ENCODE measurements at regions not wholly inside any gene's neighbourhood (a gene's known extent, or its start where the extent isn't known, plus 50 kb on each side); places are given as distances from the start of the nearest gene placed in this dataset.

- no peak for DNase-seq
- intact Hi-C loops (cut with DNase I) = no loop called here
Observed at GRCh38 chr17:62882878-62883277, 74.8 kb upstream of the MARCHF10 start.

GRCh38 chr17:62882284-62882683, 74.2 kb upstream of the MARCHF10 start:
- peak in 1 of 10 donors; percentile 16 for DNase-seq
- intact Hi-C loops (cut with DNase I) = no loop called here

GRCh38 chr17:62880120-62880519, 72.0 kb upstream of the MARCHF10 start:
- intact Hi-C loops (cut with DNase I) = no loop called here
- DNase-seq = no peak

- intact Hi-C loops (cut with DNase I) = no loop called here
- no peak for DNase-seq
Observed at GRCh38 chr17:62876673-62877405, 68.7 kb upstream of the MARCHF10 start.

- intact Hi-C loops (cut with DNase I) = no loop called here
- no peak for DNase-seq
Observed at GRCh38 chr17:62876063-62876462, 67.9 kb upstream of the MARCHF10 start.

- intact Hi-C loops (cut with DNase I) = no loop called here
- DNase-seq = no peak
Observed at GRCh38 chr17:62875296-62875695, 67.2 kb upstream of the MARCHF10 start.

- intact Hi-C loops (cut with DNase I) = no loop called here
- DNase-seq = no peak
Observed at GRCh38 chr17:62871291-62871690, 63.2 kb upstream of the MARCHF10 start.

GRCh38 chr17:62870552-62870971, 62.4 kb upstream of the MARCHF10 start:
- no peak for DNase-seq
- intact Hi-C loops (cut with DNase I) = no loop called here

- intact Hi-C loops (cut with DNase I) = no loop called here
- peak in 2 of 10 donors; percentile 21 to 24 for DNase-seq
Observed at GRCh38 chr17:62870030-62870541, 62.0 kb upstream of the MARCHF10 start.

GRCh38 chr17:62868723-62869122, 60.6 kb upstream of the MARCHF10 start:
- DNase-seq = no peak
- intact Hi-C loops (cut with DNase I) = no loop called here

GRCh38 chr17:62868008-62868407, 59.9 kb upstream of the MARCHF10 start:
- intact Hi-C loops (cut with DNase I) = no loop called here
- no peak for DNase-seq

GRCh38 chr17:62867303-62867702, 59.2 kb upstream of the MARCHF10 start:
- intact Hi-C loops (cut with DNase I) = no loop called here
- no peak for DNase-seq

- peak in 1 of 10 donors; percentile 17 for DNase-seq
- intact Hi-C loops (cut with DNase I) = no loop called here
Observed at GRCh38 chr17:62866471-62866870, 58.4 kb upstream of the MARCHF10 start.

- intact Hi-C loops (cut with DNase I) = no loop called here
- no peak for DNase-seq
Observed at GRCh38 chr17:62865586-62865985, 57.5 kb upstream of the MARCHF10 start.

- intact Hi-C loops (cut with DNase I) = no loop called here
- DNase-seq = no peak
Observed at GRCh38 chr17:62862251-62862650, 54.1 kb upstream of the MARCHF10 start.

- intact Hi-C loops (cut with DNase I) = no loop called here
- DNase-seq = no peak
Observed at GRCh38 chr17:62860962-62861873, 53.1 kb upstream of the MARCHF10 start.

- intact Hi-C loops (cut with DNase I) = no loop called here
- DNase-seq = no peak
Observed at GRCh38 chr17:62859146-62859545, 51.0 kb upstream of the MARCHF10 start.
